PC-9 (cell line): ENCODE measurements at regions not wholly inside any gene's neighbourhood (a gene's known extent, or its start where the extent isn't known, plus 50 kb on each side); places are given as distances from the start of the nearest gene placed in this dataset.

Experiments
- BruUV-seq: library from RNA; stranded (reverse); fragments of 400-500 nt; replicated peaks from 2 replicates; lab custom pipeline; 2021; lab: Mats Ljungman, UMichigan
- CTCF ChIA-PET: fragments of 300-600 bp; sonication (Branson Sonifier 250); formaldehyde crosslinking; loops from one replicate; lab custom pipeline; 2022; ENCODE audit warnings: antibody characterized with exemption; lab: Charles Lee
- POLR2A ChIA-PET: fragments of 300-600 bp; sonication (Branson Sonifier 250); formaldehyde crosslinking; loops from one replicate; lab custom pipeline; 2022; ENCODE audit warnings: antibody characterized with exemption; ENCODE audit not compliant: unreplicated experiment; lab: Charles Lee
- DNase-seq, 2 experiments: peaks; one replicate each; pipeline versions ENCODE4 v3.0.0 to v3.0.0-alpha.2; 2015 to 2022; ENCODE audit warnings: mixed read lengths in 1 of 2
- H2AFZ ChIP-seq: fragments of 200-600 bp; sonication (generic); 2 replicates; pipeline ENCODE4 v1.8.1; 2017; ENCODE audit warnings: antibody characterized with exemption
- H3F3A ChIP-seq: fragments of 200-600 bp; sonication (generic); 2 replicates; pipeline ENCODE4 v1.8.1; 2017; ENCODE audit warnings: antibody characterized with exemption, mild to moderate bottlenecking, low read depth; ENCODE audit not compliant: insufficient read depth
- H3K27ac ChIP-seq: fragments of 200-600 bp; sonication (generic); 2 replicates; pipeline ENCODE4 v1.6.1; 2016; ENCODE audit warnings: mixed run types
- H3K27me3 ChIP-seq: fragments of 200-600 bp; sonication (generic); 2 replicates; pipeline ENCODE4 v1.6.1; 2016; ENCODE audit warnings: low read depth, mixed run types; ENCODE audit not compliant: insufficient read depth
- H3K36me3 ChIP-seq: fragments of 200-600 bp; sonication (generic); 2 replicates; pipeline ENCODE4 v1.6.1; 2016; ENCODE audit warnings: low read depth, mixed run types
- H3K4me1 ChIP-seq: fragments of 200-600 bp; sonication (generic); replicated peaks from 2 replicates; pipeline ENCODE4 v1.6.1; 2016; ENCODE audit warnings: mixed run types; ENCODE audit not compliant: insufficient read depth
- H3K4me2 ChIP-seq: fragments of 200-600 bp; sonication (generic); 2 replicates; pipeline ENCODE4 v1.6.1; 2017; ENCODE audit warnings: mixed run types
- H3K4me3 ChIP-seq: fragments of 200-600 bp; sonication (generic); 2 replicates; pipeline ENCODE4 v1.6.1; 2016; ENCODE audit warnings: mixed run types
- H3K79me2 ChIP-seq: fragments of 200-600 bp; sonication (generic); 2 replicates; pipeline ENCODE4 v1.6.1; 2017; ENCODE audit warnings: low read depth, mixed run types
- H3K9me2 ChIP-seq: fragments of 200-600 bp; sonication (generic); 2 replicates; pipeline ENCODE4 v1.8.1; 2017; ENCODE audit warnings: mild to moderate bottlenecking; ENCODE audit not compliant: insufficient read depth
- H3K9me3 ChIP-seq: fragments of 200-600 bp; sonication (generic); 2 replicates; pipeline ENCODE4 v1.8.1; 2016; ENCODE audit warnings: low read depth; ENCODE audit not compliant: insufficient read depth
- H4K20me1 ChIP-seq: fragments of 200-600 bp; sonication (generic); 2 replicates; pipeline ENCODE4 v1.8.1; 2017; ENCODE audit not compliant: insufficient read depth
- CTCF ChIP-seq: fragments of 200-600 bp; sonication (generic); conservative IDR thresholded peaks from 2 replicates; pipeline ENCODE4 v1.6.1; 2017; ENCODE audit warnings: mixed run types, antibody characterized with exemption, mild to moderate bottlenecking, moderate library complexity
- EZH2 ChIP-seq: fragments of 200-600 bp; sonication (generic); IDR thresholded peaks from 2 replicates; pipeline ENCODE4 v1.8.0; 2017; ENCODE audit warnings: antibody characterized with exemption, low read depth
- intact Hi-C: fragments of 100-400 bp; cut with micrococcal nuclease; formaldehyde crosslinking; loops from one replicate; pipeline ENCODE4 v1.10.0; 2022; ENCODE audit not compliant: unreplicated experiment

- H4K20me1 ChIP-seq = no peaks in the 10 kb centered on the region
- H3K4me2 ChIP-seq = no peak overlapping the region
- H3F3A ChIP-seq = no peaks in the 10 kb centered on the region
- DNase-seq = no peak
- POLR2A ChIA-PET = no interaction called here
- H2AFZ ChIP-seq = no peak overlapping the region
- intact Hi-C loops = no loop called here
- CTCF ChIA-PET = interaction anchor here (0.5 kb wide), 1 partner anchor 19 kb away, joined by 3 read pairs; no protein-coding TSS in a partner anchor
- H3K27me3 ChIP-seq = no peaks in the 10 kb centered on the region; the same call in 1 of the 2 replicates
- no peaks in the 10 kb centered on the region for H3K9me2 ChIP-seq
- no peak for TF ChIP-seq EZH2
- no peak for TF ChIP-seq CTCF
- no peaks in the 10 kb centered on the region for H3K79me2 ChIP-seq
- no peaks in the 10 kb centered on the region for H3K36me3 ChIP-seq
- H3K9me3 ChIP-seq = no peaks in the 10 kb centered on the region
- no peak overlapping the region for H3K4me3 ChIP-seq
- no peak overlapping the region for H3K27ac ChIP-seq
- no TSS peak for BruUV-seq
- H3K4me1 ChIP-seq = no peaks in the 10 kb centered on the region
Measured at GRCh38 chr2:10238991-10239485, 63.7 kb upstream of the HPCAL1 start.

- TF ChIP-seq EZH2 (no peak), CTCF (no peak)
- Histone ChIP-seq H3K36me3 (no peaks in the 10 kb centered on the region), H3F3A (no peaks in the 10 kb centered on the region), H2AFZ (no peak overlapping the region), H3K4me1 (no peaks in the 10 kb centered on the region), H3K9me2 (no peaks in the 10 kb centered on the region), H3K9me3 (no peaks in the 10 kb centered on the region), H3K4me3 (no peak overlapping the region), H4K20me1 (no peaks in the 10 kb centered on the region), H3K27me3 (no peaks in the 10 kb centered on the region; the same call in 1 of the 2 replicates), H3K4me2 (no peak overlapping the region), H3K79me2 (no peaks in the 10 kb centered on the region), H3K27ac (no peak overlapping the region)
- BruUV-seq = no TSS peak
- intact Hi-C loops = no loop called here
- ChIA-PET CTCF (interaction anchor here (0.6 kb wide), 1 partner anchor 108 kb away, joined by 8 read pairs; no protein-coding TSS in a partner anchor), POLR2A (no interaction called here)
- no peak for DNase-seq
Measured at GRCh38 chr2:10239561-10239967, 63.1 kb upstream of the HPCAL1 start.

GRCh38 chr2:10240161-10240681, 62.5 kb upstream of the HPCAL1 start:
- BruUV-seq = no TSS peak
- Histone ChIP-seq H3K9me3 (no peaks in the 10 kb centered on the region), H4K20me1 (no peaks in the 10 kb centered on the region), H3K4me3 (no peak overlapping the region), H2AFZ (no peak overlapping the region), H3F3A (no peaks in the 10 kb centered on the region), H3K4me1 (no peaks in the 10 kb centered on the region), H3K9me2 (no peaks in the 10 kb centered on the region), H3K4me2 (no peak overlapping the region), H3K27ac (no peak overlapping the region), H3K27me3 (no peaks in the 10 kb centered on the region; the same call in 1 of the 2 replicates), H3K79me2 (no peaks in the 10 kb centered on the region), H3K36me3 (no peaks in the 10 kb centered on the region)
- no peak for DNase-seq
- ChIA-PET CTCF (interaction anchor here (0.6 kb wide), 1 partner anchor 107 kb away, joined by 8 read pairs; no protein-coding TSS in a partner anchor), POLR2A (no interaction called here)
- TF ChIP-seq EZH2 (no peak), CTCF (no peak)
- intact Hi-C loops = no loop called here
